ENCODE measurements at regions not wholly inside any gene's neighbourhood (a gene's known extent, or its start where the extent isn't known, plus 50 kb on each side); places are given as distances from the start of the nearest gene placed in this dataset.

- H3K27ac ChIP-seq = no peak overlapping the region
- no peaks in the 10 kb centered on the region for H3K9me3 ChIP-seq
- H3K27me3 ChIP-seq = no peaks in the 10 kb centered on the region
- no peaks in the 10 kb centered on the region for H3K36me3 ChIP-seq
- TF ChIP-seq POLR2AphosphoS5 (IDR thresholded peaks at IDR 0.05) (no peak), POLR2A (IDR thresholded peaks at IDR 0.05) (no peak), EP300 (IDR thresholded peaks at IDR 0.05) (no peak), CTCF (IDR thresholded peaks at IDR 0.05) (no peak)
- 34 to 60% methylated on average over 4 of the region's 4 CpGs for WGBS, 2 donors
- no peak for DNase-seq
- no peak overlapping the region for H3K4me3 ChIP-seq
- intact Hi-C loops (cut with DNase I) = no loop called here
- H3K4me1 ChIP-seq = no peaks in the 10 kb centered on the region
Measured at GRCh38 chr2:52964916-52965530, 802.6 kb upstream of the CHAC2 start.

GRCh38 chr2:52961403-52961802 lies 806.2 kb upstream of the CHAC2 start:
- H3K4me3 ChIP-seq = no peak overlapping the region
- H3K36me3 ChIP-seq = no peaks in the 10 kb centered on the region
- DNase-seq = no peak
- no peaks in the 10 kb centered on the region for H3K4me1 ChIP-seq
- H3K27ac ChIP-seq = no peak overlapping the region
- TF ChIP-seq POLR2AphosphoS5 (IDR thresholded peaks at IDR 0.05) (no peak), EP300 (IDR thresholded peaks at IDR 0.05) (no peak), POLR2A (IDR thresholded peaks at IDR 0.05) (no peak)
- no peaks in the 10 kb centered on the region for H3K9me3 ChIP-seq
- intact Hi-C loops (cut with DNase I) = no loop called here
- H3K27me3 ChIP-seq = no peaks in the 10 kb centered on the region

GRCh38 chr2:52960881-52961280 lies 806.7 kb upstream of the CHAC2 start:
- TF ChIP-seq CTCF (IDR thresholded peaks at IDR 0.05) (no peak), POLR2A (IDR thresholded peaks at IDR 0.05) (no peak), POLR2AphosphoS5 (IDR thresholded peaks at IDR 0.05) (no peak), EP300 (IDR thresholded peaks at IDR 0.05) (no peak)
- intact Hi-C loops (cut with DNase I) = no loop called here
- DNase-seq = no peak
- no peaks in the 10 kb centered on the region for H3K27me3 ChIP-seq
- no peak overlapping the region for H3K4me3 ChIP-seq
- 58 to 88% methylated on average over 3 of the region's 3 CpGs for WGBS, 2 donors
- no peaks in the 10 kb centered on the region for H3K36me3 ChIP-seq
- H3K4me1 ChIP-seq = no peaks in the 10 kb centered on the region
- H3K27ac ChIP-seq = no peak overlapping the region
- H3K9me3 ChIP-seq = no peaks in the 10 kb centered on the region

- H3K4me1 ChIP-seq = no peaks in the 10 kb centered on the region
- DNase-seq = no peak
- H3K9me3 ChIP-seq = no peaks in the 10 kb centered on the region
- H3K27ac ChIP-seq = no peak overlapping the region
- H3K36me3 ChIP-seq = no peaks in the 10 kb centered on the region
- WGBS, 2 donors = 78 to 85% methylated on average over 4 of the region's 4 CpGs
- H3K27me3 ChIP-seq = no peaks in the 10 kb centered on the region
- intact Hi-C loops (cut with DNase I) = no loop called here
- no peak for TF ChIP-seq POLR2AphosphoS5 (IDR thresholded peaks at IDR 0.05)
- no peak for TF ChIP-seq EP300 (IDR thresholded peaks at IDR 0.05)
- TF ChIP-seq POLR2A (IDR thresholded peaks at IDR 0.05) = no peak
- no peak for TF ChIP-seq CTCF (IDR thresholded peaks at IDR 0.05)
- no peak overlapping the region for H3K4me3 ChIP-seq
Measured at GRCh38 chr2:52959801-52960200, 807.8 kb upstream of the CHAC2 start.

- TF ChIP-seq POLR2A (IDR thresholded peaks at IDR 0.05) (no peak), EP300 (IDR thresholded peaks at IDR 0.05) (no peak), CTCF (IDR thresholded peaks at IDR 0.05) (no peak), POLR2AphosphoS5 (IDR thresholded peaks at IDR 0.05) (no peak)
- intact Hi-C loops (cut with DNase I) = no loop called here
- Histone ChIP-seq H3K9me3 (no peaks in the 10 kb centered on the region), H3K4me1 (no peaks in the 10 kb centered on the region), H3K27me3 (no peaks in the 10 kb centered on the region), H3K36me3 (no peaks in the 10 kb centered on the region), H3K4me3 (no peak overlapping the region), H3K27ac (no peak overlapping the region)
- DNase-seq = no peak
- 87 to 89% methylated on average over 1 of the region's 1 CpG for WGBS, 2 donors
Measured at GRCh38 chr2:52956766-52957165, 810.8 kb upstream of the CHAC2 start.

Measured in sigmoid colon (tissue), 6 donors.